NCI-H1694 (cell line): ENCODE measurements at regions not wholly inside any gene's neighbourhood (a gene's known extent, or its start where the extent isn't known, plus 50 kb on each side); places are given as distances from the start of the nearest gene placed in this dataset.
"Not testable (repeated sequence)": the region's sequence is repeated elsewhere in the genome, so short reads cannot be mapped to it uniquely, and the experiment has no call there.

Experiments
- DNase-seq: peaks from one replicate; lab custom pipeline; 2025; lab: John Stamatoyannopoulos, UW

- DNase-seq: no peak
Measured at GRCh38 chr2:125224188-125224587, 1199.1 kb downstream of the CNTNAP5 start.

GRCh38 chr2:125224830-125225229, 1199.7 kb downstream of the CNTNAP5 start:
- no peak for DNase-seq

GRCh38 chr2:125227843-125228392, 1202.8 kb downstream of the CNTNAP5 start:
- no peak for DNase-seq

- no peak for DNase-seq
Measured at GRCh38 chr2:125240870-125241269, 1215.8 kb downstream of the CNTNAP5 start.

GRCh38 chr2:125243074-125243473, 1218.0 kb downstream of the CNTNAP5 start:
- no peak for DNase-seq

GRCh38 chr2:125254010-125254409, 1228.9 kb downstream of the CNTNAP5 start:
- DNase-seq: no peak

- DNase-seq: no peak
Measured at GRCh38 chr2:125259451-125259850, 1234.4 kb downstream of the CNTNAP5 start.

GRCh38 chr2:125260366-125260930, 1235.4 kb downstream of the CNTNAP5 start:
- DNase-seq: not testable (repeated sequence)

GRCh38 chr2:125264453-125264852, 1239.4 kb downstream of the CNTNAP5 start:
- DNase-seq: no peak

- no peak for DNase-seq
Measured at GRCh38 chr2:125267683-125268082, 1242.6 kb downstream of the CNTNAP5 start.

GRCh38 chr2:125272651-125273050, 1247.6 kb downstream of the CNTNAP5 start:
- peak; percentile 96 for DNase-seq

- DNase-seq: no peak
Measured at GRCh38 chr2:125274718-125275117, 1249.6 kb downstream of the CNTNAP5 start.

- DNase-seq: no peak
Measured at GRCh38 chr2:125280265-125280664, 1255.2 kb downstream of the CNTNAP5 start.

- no peak for DNase-seq
Measured at GRCh38 chr2:125281242-125281641, 1256.2 kb downstream of the CNTNAP5 start.

- DNase-seq: no peak
Measured at GRCh38 chr2:125296742-125297141, 1271.7 kb downstream of the CNTNAP5 start.

GRCh38 chr2:125310657-125311364, 1285.7 kb downstream of the CNTNAP5 start:
- DNase-seq: no peak

GRCh38 chr2:125312342-125312741, 1287.3 kb downstream of the CNTNAP5 start:
- DNase-seq: no peak

- no peak for DNase-seq
Measured at GRCh38 chr2:125313806-125314205, 1288.7 kb downstream of the CNTNAP5 start.

- DNase-seq: no peak
Measured at GRCh38 chr2:125318740-125319139, 1293.7 kb downstream of the CNTNAP5 start.

- DNase-seq: no peak
Measured at GRCh38 chr2:125324273-125324672, 1299.2 kb downstream of the CNTNAP5 start.

GRCh38 chr2:125330133-125330532, 1305.0 kb downstream of the CNTNAP5 start:
- DNase-seq: no peak

- no peak for DNase-seq
Measured at GRCh38 chr2:125341353-125341752, 1314.6 kb upstream of the GYPC start.

- not testable (repeated sequence) for DNase-seq
Measured at GRCh38 chr2:125353542-125353941, 1302.4 kb upstream of the GYPC start.
